ENCODE measurements at regions not wholly inside any gene's neighbourhood (a gene's known extent, or its start where the extent isn't known, plus 50 kb on each side); places are given as distances from the start of the nearest gene placed in this dataset.
A peak's percentile ranks its signal among the peaks of the same experiment; 100 is the strongest.

GRCh38 chr2:9103663-9104277 is 100.3 kb upstream of the MBOAT2 start:
- DNase-seq = no peak

DNA sequence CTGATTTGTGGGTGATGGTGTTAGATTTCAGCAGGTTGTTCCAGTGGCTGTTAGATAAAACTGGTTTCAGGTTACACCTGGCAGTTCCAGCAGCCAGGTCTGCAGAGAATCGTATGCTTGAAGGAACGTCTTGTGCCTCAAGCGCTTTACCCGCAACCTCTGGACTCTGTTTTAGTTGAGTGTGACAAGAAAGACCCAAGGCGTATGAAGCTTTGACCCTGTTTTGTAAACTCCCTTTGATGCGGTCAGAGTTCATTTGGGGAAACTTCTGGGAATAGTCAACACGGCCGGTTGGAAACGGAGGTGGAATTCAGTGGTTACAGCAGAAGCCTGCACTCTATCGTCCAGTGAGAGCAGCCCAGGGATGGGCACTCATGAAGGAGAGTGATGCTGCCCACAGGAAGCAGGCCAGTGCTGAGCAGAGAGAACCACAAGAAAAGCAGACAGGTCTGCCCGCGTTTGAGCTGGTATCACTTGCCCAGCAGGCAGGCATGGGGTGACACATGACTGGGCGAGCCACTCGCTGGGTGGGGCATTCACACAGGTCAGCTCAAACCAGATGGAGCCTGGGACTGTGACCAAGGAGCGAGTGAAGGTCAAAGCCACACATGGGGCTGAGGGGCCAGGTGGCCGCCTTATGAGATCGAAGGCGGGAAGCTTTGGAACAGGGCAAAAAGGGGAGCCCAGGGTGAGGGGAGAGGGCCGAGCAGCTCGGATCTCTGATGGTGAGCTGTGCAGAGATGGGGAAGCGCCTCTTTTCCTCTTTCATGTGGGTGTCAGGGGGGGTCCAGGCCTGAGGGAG is 99.6 kb upstream of the MBOAT2 start:
- no peak for DNase-seq

GRCh38 chr2:9101763-9102425 is 98.4 kb upstream of the MBOAT2 start:
- no peak for DNase-seq

DNA sequence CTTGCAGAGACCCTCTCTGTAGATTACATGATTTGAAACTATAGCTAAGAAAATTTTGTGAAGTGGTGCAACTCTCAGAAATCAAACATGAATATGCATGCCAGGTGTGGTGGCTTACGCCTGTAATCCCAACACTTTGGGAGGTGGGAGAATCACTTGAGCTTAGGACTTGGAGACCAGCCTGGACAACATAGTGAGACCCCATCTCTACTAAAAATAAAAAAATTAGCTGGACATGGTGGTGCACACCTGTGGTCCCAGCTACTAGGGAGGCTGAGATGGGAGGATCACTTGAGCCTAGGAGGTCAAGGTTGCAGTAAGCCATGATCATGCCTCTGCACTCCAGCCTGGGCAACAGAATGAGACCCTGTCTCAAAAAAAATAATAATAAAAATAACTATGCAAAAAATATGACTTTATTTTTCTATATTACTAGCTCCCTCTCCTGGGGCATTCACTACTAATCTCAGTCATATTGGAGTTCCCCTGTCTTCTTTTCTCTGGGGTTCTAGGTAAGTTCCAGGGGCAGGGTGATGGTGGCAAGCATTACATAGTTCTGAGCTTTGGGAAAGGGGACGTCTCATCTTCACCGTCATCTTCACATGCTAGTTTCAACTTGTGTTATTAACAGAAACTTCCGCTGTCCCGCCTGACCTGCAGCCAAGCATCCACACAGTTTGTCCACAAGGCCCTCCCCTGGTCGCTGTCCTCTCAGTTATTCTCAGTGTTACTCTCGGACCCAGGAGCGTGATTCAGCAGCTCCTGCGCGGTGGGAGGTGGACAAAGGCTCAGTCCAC is 96.8 kb upstream of the MBOAT2 start:
- DNase-seq = no peak

DNA sequence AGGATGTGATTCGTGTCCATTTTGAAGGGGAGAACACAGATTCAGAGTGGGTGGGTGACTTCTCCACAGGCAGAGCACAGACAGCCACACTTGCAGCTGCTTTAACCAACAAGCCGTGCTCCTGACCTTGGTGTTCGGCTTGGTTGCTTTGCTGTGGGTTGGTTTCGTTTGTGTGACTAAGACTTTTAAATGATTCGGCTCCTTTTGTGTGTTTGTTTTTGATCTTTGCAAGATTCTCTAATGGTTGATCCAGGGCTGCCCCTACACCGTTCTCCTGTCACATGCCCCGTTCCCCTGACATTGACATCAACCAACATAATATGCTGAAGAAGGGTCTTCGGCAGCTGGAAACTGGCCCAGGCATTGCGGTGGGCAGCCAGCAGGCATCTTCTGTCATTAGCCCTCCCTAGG is 95.9 kb upstream of the MBOAT2 start:
- DNase-seq = peak in 3 of 4 experiments; percentile 30 to 47 (median 33)

DNA sequence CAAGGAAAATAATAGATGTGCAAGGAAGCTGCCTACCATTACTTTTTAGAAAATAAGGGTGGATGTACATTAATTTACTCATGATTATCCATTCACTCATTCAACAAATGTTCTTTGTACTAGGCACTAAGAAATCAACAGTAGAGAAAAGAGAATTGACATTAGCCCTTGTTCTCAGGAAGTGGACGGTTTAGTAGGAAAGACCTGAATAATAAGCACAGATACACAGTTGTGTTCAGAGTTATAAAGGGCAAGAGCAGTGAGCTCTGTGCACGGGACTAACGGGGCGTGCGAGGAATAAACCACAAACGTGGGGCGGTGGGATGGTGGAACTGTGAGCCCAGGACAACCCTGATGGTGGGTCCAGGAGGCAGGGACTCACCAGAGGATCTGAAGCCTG is 94.4 kb upstream of the MBOAT2 start:
- no peak for DNase-seq

- DNase-seq = no peak
These were observed 93.8 kb upstream of the MBOAT2 start for GRCh38 chr2:9097239-9097638.

GRCh38 chr2:9096761-9097160 is 93.3 kb upstream of the MBOAT2 start:
- DNase-seq = no peak

DNA sequence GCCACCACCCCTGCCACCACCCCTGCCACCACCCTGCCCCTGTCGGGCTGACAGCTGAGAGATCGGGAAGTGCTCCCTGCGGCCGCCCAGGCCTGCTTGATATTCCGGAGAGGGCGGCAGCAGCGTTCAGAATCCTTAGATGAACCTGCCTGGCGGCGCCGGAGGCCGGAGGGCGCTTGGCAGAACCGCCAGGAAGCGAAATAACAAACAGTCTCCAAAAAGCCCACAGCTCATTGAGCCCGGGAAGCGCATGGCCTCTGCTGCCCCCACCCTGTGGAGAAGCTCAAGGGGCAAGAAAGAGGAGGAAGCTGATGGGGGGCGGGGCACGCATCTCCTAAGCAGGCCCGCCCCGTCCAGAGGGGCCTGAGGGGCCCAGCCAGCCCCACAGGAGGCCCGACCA is 92.2 kb upstream of the MBOAT2 start:
- peak; percentile 58 to 77 (median 68) for DNase-seq

DNA sequence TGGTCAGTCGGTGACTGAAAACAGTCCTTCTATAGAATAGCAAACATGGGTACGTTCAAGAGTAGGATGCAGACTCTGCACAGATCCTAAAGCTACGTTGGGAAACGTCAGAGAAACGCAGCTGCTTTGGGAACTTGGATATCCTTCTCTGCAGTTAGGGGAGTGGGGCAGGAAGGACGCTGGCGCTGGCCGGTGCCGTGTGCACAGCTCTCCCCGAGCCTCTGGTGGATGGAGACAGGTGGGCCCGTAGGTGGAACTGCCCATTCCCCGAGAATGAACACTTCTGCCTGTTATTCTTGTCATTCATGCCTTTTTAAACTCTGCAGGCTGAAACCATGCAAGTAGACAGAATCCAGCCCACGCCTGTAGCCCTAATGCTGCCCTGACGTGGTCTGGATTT is 91.7 kb upstream of the MBOAT2 start:
- DNase-seq = no peak

- no peak for DNase-seq
These were observed 90.6 kb upstream of the MBOAT2 start for GRCh38 chr2:9094117-9094516.

DNA sequence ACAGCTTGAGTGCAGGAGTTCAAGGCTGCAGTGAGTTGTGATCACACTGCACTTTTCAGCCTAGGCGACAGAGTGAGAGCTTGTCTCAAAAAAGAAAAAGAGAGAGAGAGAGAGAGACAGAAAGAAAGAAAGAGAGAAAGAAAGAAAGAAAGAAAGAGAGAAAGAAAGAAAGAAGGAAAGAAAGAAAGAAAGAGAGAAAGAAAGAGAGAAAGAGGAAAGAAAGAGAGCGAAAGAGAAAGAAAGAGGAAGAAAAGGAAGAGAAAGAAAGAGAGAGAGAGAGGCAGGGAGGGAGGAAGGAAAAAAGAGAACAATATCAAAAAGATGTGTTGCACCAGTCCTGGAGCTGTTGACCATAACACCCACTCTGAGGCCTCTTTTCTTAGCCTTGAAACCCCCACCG is 89.8 kb upstream of the MBOAT2 start:
- DNase-seq = no peak

- DNase-seq = peak in 2 of 4 experiments; percentile 11 to 30
These were observed 89.1 kb upstream of the MBOAT2 start for GRCh38 chr2:9092383-9093282.

GRCh38 chr2:9091811-9092210 is 88.3 kb upstream of the MBOAT2 start:
- no peak for DNase-seq

GRCh38 chr2:9089831-9090230 is 86.3 kb upstream of the MBOAT2 start:
- DNase-seq = no peak

- no peak for DNase-seq
These were observed 83.7 kb upstream of the MBOAT2 start for GRCh38 chr2:9087121-9087681.

- no peak for DNase-seq
These were observed 83.0 kb upstream of the MBOAT2 start for GRCh38 chr2:9086465-9086864.

DNA sequence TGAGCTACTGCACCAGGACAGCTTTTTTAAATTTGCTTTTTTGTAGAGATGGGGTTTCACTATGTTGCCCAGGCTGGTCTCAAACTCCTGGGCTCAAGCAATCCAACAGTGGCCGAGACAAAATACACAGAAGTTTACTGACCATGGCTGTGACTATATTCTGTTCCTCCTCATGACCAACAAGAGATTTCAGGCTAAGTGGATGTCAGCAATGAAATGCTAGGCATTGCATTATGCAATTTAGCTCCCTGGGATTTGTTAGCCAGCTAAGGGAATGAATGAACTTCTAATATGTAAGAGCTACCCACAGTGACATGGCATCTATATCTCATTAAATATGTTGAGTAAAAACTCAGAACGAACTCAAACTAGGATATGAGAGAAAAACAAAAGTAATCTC is 81.9 kb upstream of the MBOAT2 start:
- no peak for DNase-seq

DNA sequence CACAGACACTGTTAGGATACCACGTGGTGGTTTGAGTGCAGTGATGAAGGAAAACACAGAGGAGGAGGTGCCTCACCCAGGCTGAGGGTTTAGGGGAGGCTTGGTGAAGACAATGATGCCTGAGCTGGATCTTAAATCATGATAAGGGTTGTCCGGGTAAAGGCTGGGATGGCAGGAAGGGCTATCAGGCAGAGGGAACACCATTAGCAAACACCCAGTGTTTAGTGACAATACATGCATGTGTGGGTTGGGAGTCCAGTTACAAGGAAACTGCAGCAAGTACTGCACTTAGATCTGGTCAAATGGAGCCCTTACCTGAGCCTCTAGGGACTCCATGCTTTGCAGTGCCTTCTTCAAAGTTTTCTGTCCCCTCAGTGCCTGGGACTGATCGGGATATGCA is 79.8 kb upstream of the MBOAT2 start:
- no peak for DNase-seq

GRCh38 chr2:9082158-9082557 is 78.7 kb upstream of the MBOAT2 start:
- DNase-seq = no peak

- DNase-seq = no peak
These were observed 78.3 kb upstream of the MBOAT2 start for GRCh38 chr2:9081750-9082149.

GRCh38 chr2:9078405-9078804 is 74.9 kb upstream of the MBOAT2 start:
- no peak for DNase-seq
